Hematopoietic multipotent progenitor cell treated with erythropoietin and hydrocortisone succinate and interleukin-3 and kit ligand, for 8 days (in vitro differentiated cells): ENCODE measurements at regions not wholly inside any gene's neighbourhood (a gene's known extent, or its start where the extent isn't known, plus 50 kb on each side); places are given as distances from the start of the nearest gene placed in this dataset.
A peak's percentile ranks its signal among the peaks of the same experiment; 100 is the strongest.

ENCODE experiments used
- DNase-seq: peaks from one replicate; pipeline ENCODE4 v3.0.0-alpha.2; 2015

GRCh38 chr3:159559771-159560170 lies 428.9 kb upstream of the IL12A start:
- no peak for DNase-seq

- DNase-seq: no peak
These were observed 428.2 kb upstream of the IL12A start for GRCh38 chr3:159560214-159560979.

- DNase-seq: no peak
These were observed 423.3 kb upstream of the IL12A start for GRCh38 chr3:159565313-159565712.

DNA sequence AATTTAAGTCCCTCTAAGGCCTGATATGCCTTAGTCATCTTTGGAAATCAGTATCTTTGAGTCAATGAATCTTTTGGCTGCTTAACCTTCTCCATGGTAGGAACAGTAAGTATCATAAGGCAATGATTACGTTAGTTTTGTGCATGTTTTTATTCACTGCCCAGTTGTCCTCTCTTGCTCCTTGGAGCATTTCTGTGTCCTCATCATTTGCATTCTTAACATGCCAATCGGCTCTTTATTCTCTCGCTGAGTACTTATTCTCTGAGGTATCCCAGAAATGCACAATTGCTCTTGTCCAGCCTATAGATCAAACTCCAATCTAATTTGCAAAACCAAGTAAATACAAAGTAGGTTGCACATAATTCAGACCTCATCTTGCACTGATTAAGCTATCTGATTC lies 405.0 kb upstream of the IL12A start:
- DNase-seq: no peak

DNA sequence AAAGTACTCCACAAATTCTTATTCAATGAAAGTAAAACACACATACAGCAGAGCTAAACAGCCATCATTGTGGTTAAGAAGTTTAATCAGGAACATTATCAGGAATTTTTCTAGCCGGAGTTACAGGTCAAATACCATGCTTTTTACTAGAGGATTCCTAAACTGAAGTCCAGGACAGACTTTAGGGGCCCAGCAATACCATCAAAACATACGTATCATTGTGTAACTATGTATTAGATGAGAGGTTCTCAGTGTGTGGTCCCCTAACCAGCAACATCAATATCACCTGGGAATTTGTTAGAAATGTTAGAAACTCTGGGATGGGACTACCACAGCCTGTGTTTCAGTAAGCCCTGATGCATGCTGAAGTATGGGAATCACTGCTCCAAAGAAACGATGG lies 404.2 kb upstream of the IL12A start:
- no peak for DNase-seq

GRCh38 chr3:159586571-159587202 lies 401.9 kb upstream of the IL12A start:
- DNase-seq: no peak

DNA sequence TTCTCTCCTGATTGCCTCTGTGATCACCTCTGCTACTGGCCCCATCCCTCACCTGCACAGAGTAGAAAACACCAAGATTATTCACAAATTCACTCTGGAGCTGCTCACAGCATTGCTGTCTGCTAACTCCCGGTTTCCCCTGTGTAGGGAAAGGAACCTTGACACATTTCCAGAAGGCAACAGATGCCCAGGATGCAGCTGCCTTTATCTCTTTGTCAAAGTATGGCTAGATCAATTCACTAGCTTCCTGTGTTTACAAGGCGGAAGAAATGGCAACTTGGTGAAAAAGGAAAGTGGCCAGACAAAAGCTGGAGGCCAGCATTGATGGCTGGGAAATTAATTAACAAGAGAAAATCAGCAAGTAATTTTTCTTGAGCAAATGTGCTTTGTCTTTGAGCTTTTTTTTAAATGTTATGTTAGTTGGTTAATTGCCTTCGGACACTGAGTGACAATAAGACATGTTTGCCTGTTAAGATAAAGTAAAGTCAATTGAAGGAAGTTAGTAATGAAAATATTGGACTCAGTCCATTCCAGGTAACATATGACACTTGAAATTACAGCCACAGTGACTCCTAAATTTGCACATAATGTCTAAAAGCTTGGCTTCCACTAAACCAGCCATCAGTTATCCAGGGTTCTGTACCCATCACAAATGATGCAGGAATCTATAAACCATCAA lies 394.6 kb upstream of the IL12A start:
- DNase-seq: no peak

DNA sequence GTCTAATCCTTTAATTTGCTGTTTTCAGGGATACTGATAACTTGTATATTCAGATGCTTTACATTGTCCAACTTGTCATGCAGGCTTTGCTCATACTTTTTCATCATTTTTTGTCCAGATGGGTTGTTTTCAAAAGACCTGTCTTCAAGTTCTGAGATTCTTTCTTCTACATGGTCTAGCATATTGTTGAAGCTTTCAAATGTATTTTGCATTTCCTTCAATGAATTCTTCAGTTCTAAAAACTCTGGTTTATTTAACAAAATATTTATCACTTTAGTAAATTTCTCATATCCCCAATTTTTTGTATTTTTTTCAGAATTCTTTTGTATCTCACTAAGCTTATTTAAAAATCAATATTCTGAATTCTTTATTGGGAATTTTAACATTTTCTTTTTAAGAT lies 388.3 kb upstream of the IL12A start:
- no peak for DNase-seq

DNA sequence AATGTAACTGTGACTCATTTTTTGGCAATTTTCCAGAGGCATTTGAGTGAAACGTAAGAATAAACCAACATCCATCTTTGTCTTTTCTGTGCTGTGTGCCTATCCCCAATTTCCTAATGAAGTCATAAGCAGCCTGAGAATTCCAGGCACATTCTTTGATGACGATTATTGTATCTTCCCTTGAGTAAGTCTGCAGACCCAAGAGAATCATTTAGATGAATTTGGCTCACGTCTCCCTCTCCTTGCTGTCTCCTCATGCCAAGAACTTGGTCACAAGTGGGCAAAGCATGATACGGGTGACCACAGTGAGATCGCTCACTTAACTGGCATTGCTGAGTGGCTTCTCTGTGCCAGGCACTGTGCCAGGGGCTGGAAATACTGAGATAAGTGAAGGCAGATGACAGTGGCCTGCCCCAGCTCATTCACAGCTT lies 384.5 kb upstream of the IL12A start:
- DNase-seq: peak; percentile 40

DNA sequence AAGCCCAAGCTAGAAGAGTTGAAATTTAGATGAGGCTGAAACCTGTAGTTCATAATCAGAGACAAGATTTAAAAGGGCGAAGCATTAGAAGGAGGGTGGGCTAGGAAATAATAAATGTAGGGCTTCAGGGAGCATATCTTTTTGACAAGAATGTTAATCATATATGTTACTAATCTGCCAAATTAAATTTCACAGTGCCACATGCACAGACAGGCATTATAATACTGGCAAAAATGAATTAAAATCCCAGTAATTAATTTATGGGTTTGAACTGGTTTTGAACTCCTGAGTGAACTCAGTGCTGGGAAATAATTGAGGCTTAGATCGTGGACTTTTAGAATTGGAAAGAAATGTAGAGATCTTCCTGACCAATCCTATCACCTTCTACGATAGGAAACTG lies 383.5 kb upstream of the IL12A start:
- no peak for DNase-seq

GRCh38 chr3:159605776-159606175 lies 382.9 kb upstream of the IL12A start:
- DNase-seq: no peak

- DNase-seq: no peak
These were observed 380.8 kb upstream of the IL12A start for GRCh38 chr3:159607856-159608255.

GRCh38 chr3:159608311-159608710 lies 380.3 kb upstream of the IL12A start:
- DNase-seq: no peak

DNA sequence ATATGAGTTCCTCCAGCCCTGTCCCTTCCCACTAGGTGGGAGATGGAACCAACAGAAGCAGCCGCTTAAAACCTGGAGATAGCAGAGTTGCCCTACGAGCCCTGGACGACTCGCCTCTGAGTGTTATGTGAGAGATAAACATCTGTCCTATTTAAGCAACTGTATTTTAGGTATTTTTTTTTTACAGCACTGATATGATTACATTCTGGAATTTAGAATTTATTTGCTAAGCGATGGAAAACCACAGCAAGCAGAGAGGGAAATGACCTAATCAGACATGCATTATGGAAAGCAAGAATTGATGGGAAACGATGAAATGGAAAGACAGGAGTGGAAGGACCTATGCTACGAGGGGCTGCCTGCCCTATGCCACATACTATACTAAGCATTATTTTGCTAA lies 379.0 kb upstream of the IL12A start:
- DNase-seq: no peak

DNA sequence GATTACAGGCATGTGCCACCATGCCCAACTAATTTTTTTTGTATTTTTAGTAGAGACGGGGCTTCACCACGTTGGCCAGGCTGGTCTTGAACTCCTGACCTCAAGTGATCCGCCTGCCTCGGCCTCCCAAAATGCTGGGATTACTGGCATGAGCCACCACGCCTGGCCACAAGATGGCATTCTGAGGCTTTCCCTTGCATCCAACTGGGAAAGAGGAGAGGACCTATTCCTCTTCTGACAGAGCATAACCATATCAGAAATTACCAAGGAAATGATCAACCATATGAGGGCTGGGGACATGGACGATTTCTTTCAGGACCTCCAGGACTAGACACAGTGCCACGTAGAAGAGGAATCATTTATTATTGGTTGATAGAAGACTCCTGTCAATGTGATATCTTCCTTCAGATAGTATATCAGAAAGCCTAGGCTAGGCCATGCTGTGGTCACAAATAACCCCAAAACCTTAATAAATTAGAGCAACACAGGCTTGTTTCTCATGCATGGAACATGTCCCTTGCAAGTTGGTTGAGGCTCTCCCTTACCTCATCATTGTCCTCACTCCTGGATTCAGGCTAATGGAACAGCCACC lies 372.3 kb upstream of the IL12A start:
- DNase-seq: no peak

GRCh38 chr3:159619341-159619885 lies 369.2 kb upstream of the IL12A start:
- no peak for DNase-seq

DNA sequence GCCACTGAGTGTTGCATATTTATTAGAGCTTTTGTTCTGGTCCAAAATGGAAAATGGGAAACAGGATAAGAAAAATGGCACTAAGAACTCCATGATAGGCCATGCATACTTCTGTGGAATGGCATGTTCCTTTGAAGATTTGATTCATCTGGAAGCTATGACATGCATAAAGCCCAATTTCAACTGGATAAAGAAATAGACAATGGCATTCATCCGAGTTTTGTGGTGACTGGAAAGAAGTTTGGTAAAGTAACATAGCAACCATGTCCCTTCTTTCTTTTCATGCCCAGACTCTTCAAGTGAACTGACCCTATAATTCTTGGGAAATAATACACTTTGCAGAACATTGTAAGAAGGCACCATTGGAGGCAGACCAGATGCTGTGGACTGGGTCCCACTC lies 368.4 kb upstream of the IL12A start:
- DNase-seq: no peak

DNA sequence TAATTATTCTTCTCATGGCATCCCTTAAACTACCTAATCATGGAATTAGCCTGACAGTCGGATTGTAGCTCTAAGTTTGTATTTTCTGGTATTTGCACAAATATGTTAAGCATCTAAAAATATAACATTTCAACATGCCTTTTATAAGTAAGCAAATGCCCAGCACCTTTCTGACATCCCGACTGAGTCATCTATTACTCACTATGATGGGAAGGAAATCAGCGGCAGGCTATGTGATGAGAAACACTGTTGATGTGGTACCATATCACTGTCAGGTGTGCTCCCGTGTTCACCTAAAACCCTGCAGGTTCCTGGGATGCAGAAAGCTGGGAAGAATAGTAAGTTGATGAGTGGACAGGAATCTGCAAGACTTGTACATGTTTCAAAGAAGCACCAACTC lies 367.8 kb upstream of the IL12A start:
- no peak for DNase-seq

GRCh38 chr3:159624616-159625015 lies 364.0 kb upstream of the IL12A start:
- no peak for DNase-seq

DNA sequence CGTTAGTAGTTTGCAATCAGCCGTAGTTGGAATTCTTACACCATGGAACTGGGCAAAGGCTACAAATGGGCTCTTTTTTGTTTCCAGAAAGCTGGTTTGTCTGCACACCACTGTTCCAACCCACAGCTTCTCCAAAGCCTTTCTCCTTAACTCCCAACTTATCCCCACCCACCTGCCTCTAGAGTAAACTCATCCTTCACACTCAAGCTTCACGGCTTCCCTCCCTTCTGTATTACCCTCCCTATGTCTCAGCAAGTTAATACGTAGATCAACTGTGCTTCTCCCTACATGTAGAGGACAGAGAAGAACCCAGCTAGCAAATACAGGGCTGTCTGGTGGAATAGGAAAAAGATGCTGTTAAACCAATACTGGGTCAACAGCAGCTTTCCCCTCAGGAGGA lies 363.0 kb upstream of the IL12A start:
- no peak for DNase-seq

GRCh38 chr3:159626598-159626997 lies 362.0 kb upstream of the IL12A start:
- DNase-seq: no peak

GRCh38 chr3:159627229-159627628 lies 361.4 kb upstream of the IL12A start:
- no peak for DNase-seq

DNA sequence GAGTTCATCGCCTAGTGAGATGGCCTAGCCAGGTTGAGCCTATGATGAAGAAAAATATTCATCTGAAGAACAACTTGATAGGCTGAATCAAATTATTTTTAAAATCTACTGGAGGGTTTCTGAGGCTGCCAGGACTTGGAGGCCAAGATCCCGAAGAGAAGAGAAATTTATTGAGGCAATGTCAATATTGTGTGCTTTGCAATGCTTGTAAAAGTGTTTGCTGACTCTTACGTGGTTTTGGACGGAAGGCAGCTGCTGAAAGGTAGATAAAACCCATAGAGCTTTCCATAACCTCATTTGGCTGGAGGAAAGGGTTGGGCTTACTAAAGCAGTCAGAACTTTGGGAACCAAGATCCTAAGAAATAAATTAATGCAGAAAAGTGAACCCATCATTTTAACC lies 361.0 kb upstream of the IL12A start:
- no peak for DNase-seq
